GM19239 (cell line): ENCODE measurements at regions not wholly inside any gene's neighbourhood (a gene's known extent, or its start where the extent isn't known, plus 50 kb on each side); places are given as distances from the start of the nearest gene placed in this dataset.

Experiments
- DNase-seq: peaks from one replicate; pipeline ENCODE4 v3.0.0; 2011; ENCODE audit warnings: low spot score; ENCODE audit not compliant: insufficient read length
- FAIRE-seq: peaks from 2 replicates; lab custom pipeline; 2011; peaks lifted over from hg19 to GRCh38; lab: Jason Lieb, UNC

DNA sequence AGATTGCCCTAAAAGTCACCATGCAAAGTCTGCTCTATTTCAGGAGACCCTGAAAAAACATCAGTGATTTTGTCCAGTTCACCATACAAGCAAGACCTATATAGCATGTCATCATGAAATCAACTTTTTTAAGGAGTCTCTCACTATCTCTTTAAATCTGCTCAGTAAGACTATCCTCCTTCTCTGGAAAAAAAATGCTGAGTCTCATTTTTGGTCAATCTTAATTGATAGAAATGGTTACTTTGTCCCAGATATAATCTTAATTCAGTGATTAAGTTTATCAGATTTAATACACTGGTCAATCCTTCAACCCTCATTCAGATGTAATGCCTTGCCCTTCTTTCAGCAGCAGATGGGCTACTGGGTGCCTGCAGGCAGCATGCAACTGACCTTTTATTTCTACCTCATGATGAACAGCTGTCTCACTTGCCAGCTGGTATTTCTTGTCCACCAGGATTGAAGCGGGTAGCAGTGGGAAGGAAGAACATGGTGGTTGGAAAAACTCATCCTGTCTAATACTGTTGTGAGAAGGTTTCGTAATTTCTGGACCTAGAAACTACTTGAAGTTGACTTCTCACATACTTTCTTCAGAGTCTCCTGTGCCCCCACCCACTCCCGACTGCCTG is 375.3 kb downstream of the DNAH5 start:
- no peak for FAIRE-seq
- no peak for DNase-seq

DNA sequence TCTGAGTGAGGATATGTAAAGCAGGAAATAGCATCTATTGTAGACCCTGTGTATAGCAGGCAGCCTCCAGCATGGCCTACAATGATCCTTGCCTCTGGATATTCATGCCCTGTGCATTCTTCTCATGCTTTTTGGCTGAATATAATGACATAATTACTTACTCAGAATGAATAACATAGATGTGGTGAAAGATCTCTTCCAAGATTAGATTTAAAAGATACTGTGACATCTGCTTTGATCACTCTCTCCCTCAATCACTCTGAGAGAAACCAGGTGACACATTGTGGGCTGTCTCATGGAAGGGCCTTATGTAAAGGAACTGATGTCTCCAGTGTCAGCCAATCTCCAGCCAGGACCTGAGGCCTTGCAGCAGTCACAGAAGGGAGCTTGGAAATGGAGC is 376.7 kb downstream of the DNAH5 start:
- FAIRE-seq: no peak
- no peak for DNase-seq

DNA sequence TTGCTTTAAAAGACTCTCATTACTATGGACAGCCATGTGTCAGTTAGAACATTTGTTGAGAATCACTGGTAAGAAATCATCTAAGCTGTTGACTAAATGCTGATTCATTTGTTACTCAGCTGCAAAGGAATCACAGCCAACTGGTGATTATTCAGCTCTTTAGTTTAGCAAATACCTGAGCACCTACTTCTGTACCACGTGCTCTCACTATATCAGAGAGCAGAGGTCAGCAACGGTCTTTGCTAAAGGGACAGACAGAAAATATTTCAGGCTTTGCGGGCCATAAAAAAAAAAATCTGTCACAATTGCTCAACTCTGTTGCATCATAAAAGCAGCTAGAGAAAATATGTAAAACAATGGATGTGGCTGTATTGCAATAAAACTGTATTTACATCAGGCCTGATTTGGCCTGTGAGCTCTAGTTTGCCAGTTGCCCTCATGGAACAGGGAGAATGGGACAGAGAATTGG is 377.6 kb downstream of the DNAH5 start:
- FAIRE-seq: no peak
- no peak for DNase-seq

DNA sequence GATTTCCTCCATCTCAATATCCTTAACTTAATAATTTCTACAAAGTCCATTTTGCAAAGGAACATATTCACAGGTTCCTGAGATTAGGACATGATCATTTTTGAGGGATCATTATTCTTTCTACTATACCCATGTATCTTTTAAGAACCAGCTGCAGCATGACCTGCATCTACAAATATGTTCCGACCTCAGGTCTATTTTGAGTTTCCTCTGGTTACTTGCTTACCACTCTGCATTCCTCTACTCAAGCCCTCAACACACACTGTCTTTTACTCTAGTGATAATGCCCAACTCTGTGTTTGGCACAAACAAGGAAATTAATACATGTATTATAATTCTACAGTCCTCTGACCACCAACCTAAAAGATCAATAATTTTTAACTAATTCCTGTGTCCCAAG is 386.1 kb downstream of the DNAH5 start:
- DNase-seq (no peak), FAIRE-seq (no peak)

DNA sequence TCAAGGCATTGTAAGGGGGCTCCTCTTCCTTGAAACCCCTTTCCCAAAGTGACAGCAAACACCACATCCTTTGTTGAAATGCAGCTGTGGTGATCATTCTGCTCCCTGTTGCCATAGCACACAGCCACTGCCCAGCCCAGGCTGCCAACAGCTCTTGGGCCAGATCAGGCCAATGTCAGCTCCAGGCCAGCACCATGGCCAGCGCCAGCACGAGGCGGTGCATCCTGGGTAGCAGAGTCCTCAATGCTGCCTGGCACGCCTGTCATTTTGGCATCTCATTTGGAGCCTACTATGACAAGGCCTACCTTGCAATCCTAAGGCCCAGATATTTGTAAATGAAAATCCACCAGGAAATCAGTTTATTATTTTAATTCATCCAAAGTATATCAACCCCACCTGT is 390.6 kb downstream of the DNAH5 start:
- FAIRE-seq (no peak), DNase-seq (no peak)

DNA sequence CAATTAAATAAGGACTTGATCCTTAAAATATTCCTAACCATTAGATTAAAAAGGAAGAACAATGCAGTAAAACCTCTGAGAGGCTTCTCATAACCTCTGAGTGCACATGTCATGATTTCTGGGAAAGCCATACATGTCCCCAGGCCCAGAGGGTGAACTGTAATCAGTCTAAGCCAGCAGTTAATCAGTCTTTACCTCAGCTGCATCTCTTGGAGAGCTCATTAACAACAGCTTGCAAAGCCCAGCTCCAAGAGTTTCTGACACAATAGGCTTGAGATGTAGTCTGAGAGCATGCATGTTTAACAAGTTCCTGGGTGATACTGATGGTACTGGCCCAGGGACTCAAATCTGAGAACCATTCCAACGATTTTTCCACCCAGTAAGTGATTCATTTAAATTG is 392.1 kb downstream of the DNAH5 start:
- FAIRE-seq: no peak
- no peak for DNase-seq

DNA sequence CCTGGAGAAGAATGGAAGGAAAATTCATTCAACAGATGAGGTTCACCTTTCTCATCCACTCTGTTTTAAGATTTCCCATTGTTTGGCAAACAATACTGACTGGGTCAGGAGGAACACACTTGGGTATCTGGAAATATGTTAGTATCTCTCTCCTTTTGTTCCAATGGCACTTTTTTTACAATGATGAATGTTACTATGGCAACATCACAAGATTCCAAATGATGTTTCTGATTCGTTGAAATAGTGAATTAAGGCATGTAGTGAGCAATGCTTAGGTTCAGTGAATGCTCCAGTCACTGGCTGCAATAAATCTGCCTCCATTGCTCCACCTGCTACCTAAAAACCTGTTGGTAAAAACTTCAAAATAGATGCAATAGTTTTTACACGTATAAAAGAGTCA is 392.8 kb downstream of the DNAH5 start:
- DNase-seq: no peak
- no peak for FAIRE-seq

DNA sequence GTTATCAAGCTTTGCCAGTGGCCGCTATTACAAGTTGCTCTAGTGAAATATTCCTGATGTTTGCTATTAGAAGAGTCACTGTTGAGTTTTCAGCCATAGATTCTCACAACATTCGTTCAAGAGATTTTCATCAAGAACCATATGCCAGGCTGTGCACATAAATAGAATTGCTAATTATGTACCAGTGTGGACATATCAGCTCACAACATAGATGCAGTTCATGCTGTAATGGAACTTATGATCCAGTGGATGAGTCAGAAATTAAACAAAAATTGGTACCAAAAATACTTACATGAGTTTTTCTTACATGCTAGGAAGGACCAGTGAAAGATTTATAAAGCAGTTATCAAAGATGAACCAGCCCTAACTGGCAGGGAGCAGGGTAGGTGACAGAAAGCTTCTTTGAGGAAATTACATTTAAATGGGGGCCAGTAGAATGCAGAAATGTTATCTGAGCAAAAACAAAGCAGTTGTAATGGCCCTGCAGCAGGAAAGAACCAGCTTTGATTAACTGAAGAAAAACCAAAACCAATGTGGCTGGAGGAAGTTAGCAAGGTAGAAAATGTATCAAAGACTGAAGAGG is 404.2 kb downstream of the DNAH5 start:
- no peak for FAIRE-seq
- DNase-seq: no peak

DNA sequence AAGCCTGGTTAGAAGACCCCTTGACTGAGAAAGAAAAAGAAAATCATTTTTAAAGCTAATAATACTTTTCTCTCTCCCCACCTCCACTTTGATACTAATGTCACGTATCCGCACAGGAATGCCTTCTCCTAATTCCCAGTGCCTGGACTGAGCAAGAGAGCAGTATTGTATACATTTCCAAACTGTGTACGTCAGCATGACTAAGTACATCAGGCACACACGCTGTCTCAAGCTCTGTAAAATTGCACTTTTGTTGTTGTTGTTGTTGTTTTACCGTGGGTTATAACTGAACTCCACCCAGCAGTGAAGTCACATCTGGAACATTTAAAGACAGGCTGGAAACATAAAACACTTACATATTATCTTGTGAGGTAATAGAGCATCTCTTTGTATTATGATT is 407.6 kb downstream of the DNAH5 start:
- FAIRE-seq: no peak
- DNase-seq: no peak

DNA sequence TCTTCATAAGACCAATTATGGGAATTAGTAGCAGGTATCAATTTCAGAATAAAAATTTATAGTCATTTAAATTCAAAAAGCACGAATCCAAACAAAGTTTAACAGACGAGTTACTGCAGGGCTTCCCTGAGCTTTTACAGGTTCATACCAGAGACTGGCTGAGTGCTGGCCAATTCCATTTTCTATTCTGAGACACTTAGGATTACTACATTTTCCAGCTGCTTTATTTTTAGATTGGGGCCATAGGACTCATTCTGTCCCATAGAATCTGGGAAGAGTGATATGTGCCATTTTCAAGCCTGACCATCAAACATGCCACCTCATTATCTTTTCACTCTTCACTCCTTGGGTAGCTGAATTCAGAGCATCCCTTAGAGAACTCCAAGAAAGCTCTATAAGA is 410.7 kb downstream of the DNAH5 start:
- no peak for FAIRE-seq

DNA sequence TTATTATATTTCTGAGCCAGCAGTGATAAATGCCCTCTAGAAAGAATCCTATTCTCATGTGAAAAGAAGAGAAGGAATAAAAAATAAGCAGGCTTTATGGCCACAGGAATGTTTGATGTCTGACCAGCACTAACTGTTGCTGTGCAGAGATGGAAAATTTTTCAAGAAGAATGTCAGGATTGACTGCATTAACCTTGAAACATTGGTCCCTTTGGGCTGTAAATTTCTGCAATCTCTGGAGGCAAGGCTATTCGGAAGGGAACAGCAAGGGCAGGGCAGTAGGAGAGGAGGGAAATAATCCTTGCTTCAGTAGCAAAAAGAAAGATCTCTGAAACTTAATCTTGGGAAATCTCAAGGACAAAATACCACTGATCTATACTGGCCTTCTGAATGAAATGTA is 415.2 kb downstream of the DNAH5 start:
- FAIRE-seq: no peak
- no peak for DNase-seq

More for the DNA sequence above, 410.7 kb downstream of the DNAH5 start:
- DNase-seq: no peak

DNA sequence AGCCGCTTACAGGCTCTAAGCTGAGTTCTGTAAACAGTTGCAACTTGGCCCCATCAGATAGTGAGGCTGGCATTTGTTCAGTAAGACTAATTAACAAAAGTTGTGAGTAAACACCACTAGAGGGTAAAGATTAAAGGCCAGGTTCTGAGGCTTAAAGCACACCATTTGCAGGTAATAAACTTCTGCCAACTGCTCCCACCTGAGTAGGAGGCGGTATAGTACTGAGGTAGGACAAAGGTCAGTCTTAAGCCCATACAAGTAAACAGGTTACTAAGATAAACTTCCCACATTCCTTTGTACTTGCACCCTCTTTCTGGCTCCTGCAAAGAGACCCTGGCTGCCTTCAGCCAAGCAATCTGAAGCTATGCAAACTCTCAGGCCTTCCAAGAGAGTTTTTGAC is 419.6 kb downstream of the DNAH5 start:
- no peak for FAIRE-seq
- DNase-seq: no peak

DNA sequence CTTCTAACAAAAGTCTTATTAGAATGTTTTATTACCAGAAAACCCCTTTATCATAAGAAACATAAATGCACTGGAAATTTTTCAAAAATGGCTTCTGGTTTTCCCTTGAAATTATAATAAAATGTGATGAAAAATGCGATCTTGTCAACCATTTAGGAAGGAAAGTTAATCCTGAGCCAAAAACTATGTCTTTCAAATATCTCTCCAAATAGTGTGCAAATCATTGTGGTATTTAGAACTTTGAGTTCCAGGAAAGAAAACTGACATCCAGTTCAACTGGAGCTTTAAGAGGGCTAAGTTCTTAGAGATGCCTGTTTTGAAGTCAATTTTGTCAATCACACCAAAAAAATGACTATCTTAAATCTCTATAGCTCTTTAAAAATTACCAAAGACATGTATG is 425.4 kb downstream of the DNAH5 start:
- no peak for DNase-seq
- no peak for FAIRE-seq

DNA sequence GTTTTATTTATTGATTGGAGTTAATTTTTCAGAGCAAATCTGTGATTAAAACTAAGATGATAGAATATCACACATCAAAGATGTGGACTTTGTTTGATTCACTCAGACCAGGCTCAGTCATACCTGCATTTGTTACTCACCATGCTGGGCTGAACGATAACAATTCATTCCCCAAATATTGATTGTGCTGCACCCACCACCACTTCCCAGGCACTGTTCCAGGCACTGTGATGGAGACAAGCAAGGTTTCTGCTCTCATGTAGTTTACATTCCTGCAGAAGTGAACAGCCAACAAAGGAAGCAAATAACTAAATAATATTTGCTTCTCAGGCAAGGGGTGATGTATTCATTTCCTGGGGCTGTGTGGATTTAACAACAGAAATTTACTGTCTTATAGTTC is 428.3 kb downstream of the DNAH5 start:
- DNase-seq (no peak), FAIRE-seq (no peak)

DNA sequence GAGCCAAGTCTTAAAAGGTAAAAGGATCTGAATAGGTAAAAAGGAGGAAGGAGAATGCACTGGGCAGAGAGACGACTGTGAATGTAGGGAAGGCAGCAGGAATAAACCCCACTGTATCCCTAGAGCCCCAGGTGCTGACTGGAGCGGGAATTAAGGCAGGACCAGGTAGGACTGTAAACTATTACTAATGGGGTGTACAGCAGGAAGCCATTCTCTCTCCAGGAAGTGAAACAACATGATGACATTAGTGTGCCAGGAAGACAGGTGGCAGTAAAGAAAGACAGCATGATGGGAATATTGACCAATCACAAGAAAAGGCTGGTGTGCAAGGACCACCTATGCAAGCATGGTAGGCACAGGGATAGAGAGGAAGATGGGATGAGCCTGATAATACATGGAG is 433.0 kb downstream of the DNAH5 start:
- no peak for FAIRE-seq
- DNase-seq: no peak

DNA sequence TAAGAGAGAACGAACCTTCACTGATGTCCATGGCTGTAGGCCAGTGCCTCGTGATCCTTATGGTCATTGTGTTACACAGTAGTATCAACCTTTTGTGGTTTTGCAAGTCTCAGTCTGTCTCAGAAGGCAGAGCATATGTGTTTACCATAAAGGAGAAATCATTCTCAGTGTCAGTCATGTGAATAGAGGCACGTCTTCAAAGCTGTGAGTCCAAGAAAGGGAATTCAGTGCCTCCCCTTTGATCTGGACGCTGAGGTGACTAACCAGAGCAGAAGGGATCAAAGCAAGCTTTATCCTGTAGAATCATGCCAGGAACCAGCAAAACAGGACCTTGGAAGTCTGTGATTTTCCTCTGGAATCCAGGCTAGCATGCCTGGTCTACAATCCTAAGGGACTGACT is 433.9 kb downstream of the DNAH5 start:
- no peak for FAIRE-seq

DNA sequence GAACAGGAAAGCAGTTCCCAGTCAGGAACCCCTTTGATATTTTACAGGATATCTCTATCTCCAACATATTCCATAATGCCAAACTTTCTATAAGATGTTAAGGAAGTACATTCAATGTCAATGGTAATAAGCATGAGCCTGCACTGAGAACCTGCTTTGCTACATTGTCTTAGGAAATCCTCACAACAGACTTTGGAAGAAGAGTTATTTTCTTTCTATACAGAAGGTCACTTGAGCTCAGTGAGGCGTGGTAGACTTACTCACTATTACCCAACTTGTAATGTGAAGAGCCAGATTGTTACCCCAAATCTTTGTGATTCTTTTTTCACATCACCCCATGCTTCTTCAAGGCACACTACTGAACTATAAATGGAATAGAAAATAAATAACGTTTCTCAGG is 435.9 kb downstream of the DNAH5 start:
- FAIRE-seq (no peak), DNase-seq (no peak)

More for the DNA sequence above, 433.9 kb downstream of the DNAH5 start:
- DNase-seq: no peak

DNA sequence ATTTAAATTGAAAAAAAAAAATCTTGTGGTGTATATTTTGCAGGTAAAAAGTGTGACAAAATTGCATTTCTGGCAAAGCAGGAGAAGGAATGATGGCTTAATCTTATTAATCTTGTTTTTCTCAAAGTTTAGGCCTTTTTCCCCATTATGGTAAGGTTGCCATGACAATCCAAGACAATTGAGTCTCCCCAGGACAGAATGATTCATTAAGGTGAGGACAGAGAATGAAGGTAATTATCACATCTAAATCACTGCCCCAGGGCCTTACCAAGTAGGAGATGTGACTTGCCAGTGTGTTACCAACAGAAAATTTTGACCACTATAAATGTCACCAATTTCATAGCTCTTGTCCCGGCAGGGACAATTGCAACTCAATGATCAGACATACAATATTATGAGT is 439.2 kb downstream of the DNAH5 start:
- no peak for FAIRE-seq
- no peak for DNase-seq

DNA sequence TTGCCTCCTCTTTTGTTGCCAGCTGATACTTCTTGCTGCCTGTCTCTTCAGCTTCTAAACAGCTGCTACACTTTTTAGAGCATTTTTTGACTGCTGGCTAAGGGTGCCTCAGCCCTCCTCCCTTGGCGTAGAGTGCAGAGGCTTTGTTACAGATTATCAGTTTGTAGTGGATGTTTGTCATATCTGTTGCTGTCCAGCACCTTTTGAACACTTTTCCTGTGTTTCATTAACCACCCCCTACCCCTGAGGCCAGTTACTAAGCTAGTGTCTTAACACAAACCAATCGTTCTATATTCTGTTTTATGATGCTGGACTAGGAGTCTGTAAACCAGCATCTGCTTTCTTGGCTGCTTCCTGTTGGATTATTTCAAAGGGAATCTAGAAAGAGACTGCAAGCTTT is 441.5 kb downstream of the DNAH5 start:
- DNase-seq (no peak), FAIRE-seq (no peak)

DNA sequence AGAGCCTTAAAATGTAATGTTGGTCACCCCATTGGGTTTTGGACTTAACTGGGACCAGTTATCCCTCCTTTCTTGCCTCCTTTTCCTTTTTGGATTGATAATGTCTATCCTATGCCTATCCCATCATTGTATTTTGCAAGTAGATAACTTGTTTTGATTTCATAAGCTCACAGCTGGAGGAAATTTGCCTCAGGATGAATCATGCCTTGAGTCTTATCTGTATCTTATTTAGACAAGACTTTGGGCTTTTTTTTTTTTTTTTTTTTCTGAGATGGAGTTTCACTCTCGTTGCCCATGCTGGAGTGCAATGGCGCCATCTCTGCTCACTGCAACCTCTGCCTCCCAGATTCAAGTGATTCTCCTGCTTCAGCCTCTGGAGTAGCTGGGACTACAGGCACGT is 443.3 kb downstream of the DNAH5 start:
- DNase-seq (no peak), FAIRE-seq (no peak)

DNA sequence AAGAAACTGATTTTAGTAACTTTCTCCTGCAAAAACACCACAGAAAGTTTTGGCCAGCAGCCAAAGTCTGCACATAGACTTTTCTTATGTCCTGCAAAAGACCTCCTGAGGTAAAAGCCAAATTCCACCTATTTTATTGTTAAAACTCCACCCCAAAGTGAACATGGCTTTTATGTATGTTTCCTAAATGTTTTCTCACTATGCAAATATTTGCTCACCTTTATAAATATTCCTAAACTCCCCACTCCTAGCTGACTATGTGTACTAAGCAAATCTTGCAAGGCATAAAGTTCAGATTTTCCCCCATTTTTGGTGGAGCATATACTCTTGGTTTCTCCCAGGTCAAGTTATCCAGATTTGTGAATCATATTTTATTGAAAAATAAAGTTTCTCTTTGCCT is 446.2 kb downstream of the DNAH5 start:
- FAIRE-seq (no peak), DNase-seq (no peak)

DNA sequence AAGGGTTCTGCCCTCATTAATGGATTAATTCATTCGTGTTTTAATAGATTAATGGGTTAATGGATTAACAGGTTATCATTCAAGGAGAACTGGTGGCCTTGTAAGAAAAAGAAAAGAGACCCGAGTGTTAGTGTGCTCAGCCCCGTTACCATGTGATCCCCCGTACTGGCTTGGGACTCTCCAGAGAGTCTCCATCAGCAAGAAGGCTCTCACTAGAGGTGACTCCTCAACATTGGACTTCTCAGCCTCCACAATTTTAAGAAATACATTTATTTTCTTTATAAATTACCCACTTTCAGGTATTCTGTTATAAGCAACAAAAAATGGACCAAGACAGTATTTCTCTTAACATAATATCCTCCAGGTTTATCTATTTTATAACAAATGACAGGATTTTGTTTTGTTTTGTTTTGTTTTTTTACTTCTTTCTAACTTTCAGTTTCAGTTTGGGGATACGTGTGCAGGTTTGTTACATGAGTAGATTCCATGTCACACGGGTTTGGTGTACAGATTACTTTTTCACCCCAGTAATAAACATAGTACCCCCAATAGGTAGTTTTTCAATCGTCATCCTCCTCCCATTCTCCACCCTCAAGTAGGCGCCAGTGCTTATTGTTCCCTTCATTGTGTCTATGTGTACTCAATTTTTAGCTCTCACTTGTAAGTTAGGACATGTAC is 456.1 kb downstream of the DNAH5 start:
- FAIRE-seq: no peak
- DNase-seq: no peak
